GM12865 (cell line): ENCODE measurements at regions not wholly inside any gene's neighbourhood (a gene's known extent, or its start where the extent isn't known, plus 50 kb on each side); places are given as distances from the start of the nearest gene placed in this dataset.
"Not testable (repeated sequence)": the region's sequence is repeated elsewhere in the genome, so short reads cannot be mapped to it uniquely, and the experiment has no call there.

ENCODE experiments used
- DNase-seq: peaks from one replicate; pipeline ENCODE4 v3.0.0; 2010; ENCODE audit warnings: low read depth
- H3K4me3 ChIP-seq: 2 replicates; pipeline ENCODE4 v1.5.1; 2011; ENCODE audit warnings: mild to moderate bottlenecking, low read depth, low read length, control low read depth
- CTCF ChIP-seq: IDR thresholded peaks from 2 replicates; pipeline ENCODE4 v1.5.1; 2011; ENCODE audit warnings: low read length, control low read depth, low read depth, inconsistent platforms; ENCODE audit not compliant: insufficient read depth; ENCODE audit errors: missing control alignments

DNA sequence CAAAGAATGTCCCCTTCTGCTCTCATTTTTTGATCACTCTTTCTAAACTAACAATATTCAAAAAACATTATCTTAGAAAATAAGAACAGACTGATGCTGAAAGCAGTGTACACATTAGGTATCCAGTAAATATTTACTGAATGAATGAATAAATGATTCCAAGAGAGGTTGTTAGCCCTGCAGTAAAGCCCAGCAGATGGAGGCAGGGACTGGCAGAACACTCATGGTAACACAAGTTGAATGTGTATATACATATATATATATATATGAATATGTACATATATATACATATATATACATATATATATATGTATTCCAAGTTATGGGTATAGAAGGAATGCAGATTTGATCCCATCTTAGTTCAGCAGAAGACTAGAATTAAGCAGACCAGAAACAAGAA, 546.3 kb downstream of the RAB38 start:
- DNase-seq = no peak
- TF ChIP-seq CTCF = no peak
- no peak overlapping the region for H3K4me3 ChIP-seq

GRCh38 chr11:87628026-87628580, 547.1 kb downstream of the RAB38 start:
- H3K4me3 ChIP-seq = no peak overlapping the region
- no peak for DNase-seq
- TF ChIP-seq CTCF = no peak

DNA sequence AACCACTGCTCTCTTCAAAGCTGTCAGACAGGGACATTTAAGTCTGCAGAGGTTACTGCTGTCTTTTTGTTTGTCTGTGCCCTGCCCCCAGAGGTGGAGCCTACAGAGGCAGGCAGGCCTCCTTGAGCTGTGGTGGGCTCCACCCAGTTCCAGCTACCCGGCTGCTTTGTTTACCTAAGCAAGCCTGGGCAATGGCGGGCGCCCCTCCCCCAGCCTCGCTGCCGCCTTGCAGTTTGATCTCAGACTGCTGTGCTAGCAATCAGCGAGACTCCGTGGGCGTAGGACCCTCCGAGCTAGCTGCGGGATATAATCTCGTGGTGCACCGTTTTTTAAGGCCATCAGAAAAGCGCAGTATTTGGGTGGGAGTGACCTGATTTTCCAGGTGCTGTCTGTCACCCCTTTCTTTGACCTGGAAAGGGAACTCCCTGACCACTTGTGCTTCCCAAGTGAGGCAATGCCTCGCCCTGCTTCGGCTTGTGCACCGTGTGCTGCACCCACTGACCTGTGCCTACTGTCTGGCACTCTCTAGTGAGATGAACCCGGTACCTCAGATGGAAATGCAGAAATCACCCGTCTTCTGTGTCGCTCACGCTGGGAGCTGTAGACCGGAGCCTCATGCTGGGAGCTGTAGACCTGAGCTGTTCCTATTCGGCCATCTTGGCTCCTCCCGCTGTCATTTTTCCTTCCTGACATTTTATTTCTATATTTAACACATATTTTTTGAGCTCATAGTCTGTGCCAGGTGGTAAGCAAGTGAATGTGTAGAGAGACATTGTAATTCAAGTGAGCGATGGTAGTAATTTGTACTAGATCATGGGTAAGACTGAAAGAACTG, 551.5 kb downstream of the RAB38 start:
- not testable (repeated sequence) for H3K4me3 ChIP-seq, DNase-seq

DNA sequence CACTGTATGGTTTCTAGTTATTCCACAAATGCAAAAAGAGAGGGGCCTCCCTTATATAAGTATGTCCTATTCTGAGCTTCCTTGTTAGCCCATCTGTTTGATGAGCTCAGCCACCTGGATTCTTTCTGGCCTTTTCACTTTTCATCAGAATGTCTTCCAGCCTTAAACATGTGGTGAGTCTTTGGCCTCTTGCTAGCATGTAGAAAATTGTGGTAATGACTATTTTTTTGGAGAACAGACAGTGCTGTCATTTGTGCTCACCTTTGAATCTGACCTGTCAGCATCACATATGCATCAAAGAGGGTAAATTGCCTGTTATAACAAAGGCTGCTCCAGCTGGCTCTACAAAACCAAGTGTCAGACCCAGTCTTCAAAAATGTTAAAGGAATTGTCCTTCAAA, 558.7 kb downstream of the RAB38 start:
- TF ChIP-seq CTCF = no peak
- no peak for DNase-seq
- H3K4me3 ChIP-seq = no peak overlapping the region

GRCh38 chr11:87604350-87604749, 566.6 kb downstream of the TMEM135 start:
- DNase-seq = no peak
- H3K4me3 ChIP-seq = no peak overlapping the region
- TF ChIP-seq CTCF = no peak

DNA sequence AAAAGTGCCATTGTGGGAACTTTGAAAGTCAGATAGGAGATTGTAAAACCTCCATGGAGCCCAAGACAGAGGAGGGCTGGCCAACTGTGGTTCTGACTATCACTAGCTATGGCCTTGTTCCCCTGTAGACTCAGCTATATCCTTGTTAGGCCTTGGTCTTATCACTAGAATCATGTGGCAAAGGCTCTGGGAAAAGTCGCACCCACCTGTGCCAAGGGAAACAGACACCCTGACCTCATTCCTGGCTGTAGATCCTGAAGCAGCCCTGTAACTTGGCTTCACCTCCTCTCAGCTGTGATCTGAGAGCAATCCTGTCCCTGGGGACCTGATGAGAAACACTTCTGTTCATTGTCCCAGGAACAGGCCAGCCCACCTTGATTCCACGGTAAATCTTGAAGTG, 566.2 kb downstream of the TMEM135 start:
- DNase-seq = no peak
- no peak overlapping the region for H3K4me3 ChIP-seq
- no peak for TF ChIP-seq CTCF

DNA sequence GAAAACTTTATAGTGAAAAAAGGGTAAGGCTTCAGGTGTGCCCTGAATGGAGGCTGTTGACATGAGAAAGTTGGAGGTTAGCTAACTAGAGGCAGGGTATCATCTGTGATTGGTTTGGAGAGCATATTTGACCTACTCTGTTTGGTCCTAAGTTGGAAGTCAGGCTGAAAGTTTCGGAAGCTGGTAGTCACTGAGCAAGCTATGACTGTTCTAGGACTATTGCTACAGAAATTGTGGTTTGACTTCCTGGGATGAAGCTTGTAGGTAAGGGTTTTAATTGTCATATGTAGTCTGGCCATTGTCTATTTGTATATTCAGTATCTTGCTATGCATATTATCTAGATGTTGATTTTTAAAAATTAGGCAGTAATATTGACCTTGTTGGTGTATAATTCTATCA, 565.0 kb downstream of the TMEM135 start:
- no peak for TF ChIP-seq CTCF
- no peak overlapping the region for H3K4me3 ChIP-seq
- no peak for DNase-seq
